NCI-H2227 (cell line): ENCODE measurements at regions not wholly inside any gene's neighbourhood (a gene's known extent, or its start where the extent isn't known, plus 50 kb on each side); places are given as distances from the start of the nearest gene placed in this dataset.

Experiments used
- DNase-seq: peaks from one replicate; lab custom pipeline; 2025; ENCODE audit not compliant: unreplicated experiment; lab: John Stamatoyannopoulos, UW

GRCh38 chr1:5661196-5662085, 330.8 kb downstream of the NPHP4 start:
- DNase-seq: no peak

GRCh38 chr1:5660141-5660935, 331.9 kb downstream of the NPHP4 start:
- no peak for DNase-seq

- DNase-seq: no peak
Measured at GRCh38 chr1:5659606-5660005, 332.6 kb downstream of the NPHP4 start.

- DNase-seq: no peak
Measured at GRCh38 chr1:5658340-5659316, 333.6 kb downstream of the NPHP4 start.

GRCh38 chr1:5651964-5652821, 340.0 kb downstream of the NPHP4 start:
- peak; percentile 12 for DNase-seq

- no peak for DNase-seq
Measured at GRCh38 chr1:5651473-5651872, 340.8 kb downstream of the NPHP4 start.

GRCh38 chr1:5651027-5651410, 341.2 kb downstream of the NPHP4 start:
- no peak for DNase-seq

GRCh38 chr1:5650283-5651026, 341.8 kb downstream of the NPHP4 start:
- no peak for DNase-seq

GRCh38 chr1:5649795-5650194, 342.4 kb downstream of the NPHP4 start:
- DNase-seq: no peak

- DNase-seq: no peak
Measured at GRCh38 chr1:5649166-5649551, 343.1 kb downstream of the NPHP4 start.

- DNase-seq: no peak
Measured at GRCh38 chr1:5648410-5649165, 343.6 kb downstream of the NPHP4 start.

- DNase-seq: no peak
Measured at GRCh38 chr1:5647234-5647633, 345.0 kb downstream of the NPHP4 start.

GRCh38 chr1:5646486-5647149, 345.6 kb downstream of the NPHP4 start:
- no peak for DNase-seq

- DNase-seq: no peak
Measured at GRCh38 chr1:5645929-5646328, 346.3 kb downstream of the NPHP4 start.

- no peak for DNase-seq
Measured at GRCh38 chr1:5645135-5645399, 347.2 kb downstream of the NPHP4 start.

GRCh38 chr1:5644281-5645134, 347.7 kb downstream of the NPHP4 start:
- no peak for DNase-seq

GRCh38 chr1:5643360-5644107, 348.7 kb downstream of the NPHP4 start:
- no peak for DNase-seq
